HG02852 (cell line): ENCODE measurements at regions not wholly inside any gene's neighbourhood (a gene's known extent, or its start where the extent isn't known, plus 50 kb on each side); places are given as distances from the start of the nearest gene placed in this dataset.

Experiments used
- ATAC-seq: cut with Tn5 transposase; IDR thresholded peaks from one replicate; pipeline ENCODE4 v1.9.1; 2021; ENCODE audit warnings: mild to moderate bottlenecking, moderate library complexity; ENCODE audit not compliant: unreplicated experiment

DNA sequence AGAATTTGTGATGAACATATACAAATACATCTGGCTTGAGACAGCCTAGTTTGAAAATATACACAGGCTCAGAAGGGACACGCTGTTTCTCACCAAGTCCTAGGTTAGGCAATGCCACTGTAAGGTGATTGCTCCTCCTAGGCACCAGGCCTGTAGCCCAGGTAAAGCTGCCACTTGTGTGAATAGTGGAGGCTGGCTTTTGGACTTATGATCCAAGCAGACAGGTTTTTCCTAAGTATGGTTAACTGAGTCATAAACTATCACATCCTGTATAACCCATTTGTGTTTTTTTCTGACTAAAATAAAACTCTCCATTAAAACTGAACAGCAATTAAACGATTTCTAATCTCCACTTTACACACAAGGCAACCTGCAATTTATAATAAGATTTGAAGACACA, 81.0 kb downstream of the SEMA4F start:
- no peak for ATAC-seq

DNA sequence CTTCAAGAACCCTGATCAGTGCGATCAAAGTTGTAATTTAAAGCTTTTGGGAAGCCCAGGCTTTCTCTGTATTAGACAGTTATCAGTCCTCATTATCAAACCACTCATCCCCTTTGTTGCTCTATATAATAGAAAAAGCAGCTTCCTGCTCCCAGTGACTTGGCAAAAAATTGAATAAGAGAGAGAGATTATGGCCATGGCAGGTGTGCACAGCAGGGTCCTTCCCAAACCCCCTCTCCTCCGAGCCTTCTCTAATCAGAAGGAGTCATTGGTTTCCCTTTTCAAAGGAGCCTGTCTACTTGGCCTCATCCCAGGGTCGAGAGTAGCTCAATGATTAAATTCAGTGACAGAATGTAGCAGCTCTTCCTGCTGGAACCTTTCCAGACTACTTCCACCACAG, 81.5 kb downstream of the SEMA4F start:
- ATAC-seq: no peak

- ATAC-seq: no peak
Observed at GRCh38 chr2:74736589-74736988, 82.5 kb downstream of the SEMA4F start.

DNA sequence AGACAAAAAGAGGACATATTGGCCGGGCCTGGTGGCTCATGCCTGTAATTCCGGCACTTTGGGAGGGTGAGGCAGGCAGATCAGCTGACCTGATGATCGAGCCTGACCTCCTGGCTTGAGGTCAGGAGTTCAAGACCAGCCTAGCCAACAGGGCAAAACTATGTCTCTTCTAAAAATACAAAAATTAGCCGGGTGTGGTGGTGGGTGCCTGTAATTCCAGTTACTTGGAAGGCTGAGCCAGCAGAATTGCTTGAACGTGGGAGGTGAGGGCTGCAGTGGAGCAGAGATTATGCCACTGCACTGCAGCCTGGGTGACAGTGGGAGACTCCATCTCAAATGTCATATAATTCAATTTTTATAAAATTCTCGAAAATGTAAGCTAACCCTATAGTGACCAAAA, 84.5 kb downstream of the SEMA4F start:
- ATAC-seq: no peak

GRCh38 chr2:74739129-74739528, 85.1 kb downstream of the SEMA4F start:
- ATAC-seq: no peak

GRCh38 chr2:74739733-74740241, 85.7 kb downstream of the SEMA4F start:
- no peak for ATAC-seq

DNA sequence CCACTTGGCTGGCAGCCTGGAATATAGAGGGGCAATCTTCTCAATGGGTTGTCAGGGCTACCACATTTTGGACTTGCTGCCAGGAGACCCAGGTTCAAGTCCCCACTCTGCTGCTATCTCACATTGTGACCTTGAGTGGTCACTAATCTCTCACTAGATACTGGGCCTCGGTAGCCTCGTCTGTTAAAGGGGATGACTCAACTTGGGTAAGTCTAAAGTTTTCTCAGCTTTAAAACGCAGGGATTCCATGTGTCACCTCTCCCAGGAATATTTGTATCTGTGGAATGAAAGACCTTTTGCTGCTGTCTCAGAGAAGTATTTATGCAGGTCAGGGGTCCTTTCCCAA, 86.3 kb downstream of the SEMA4F start:
- no peak for ATAC-seq

GRCh38 chr2:74740741-74741431, 86.8 kb downstream of the SEMA4F start:
- no peak for ATAC-seq

DNA sequence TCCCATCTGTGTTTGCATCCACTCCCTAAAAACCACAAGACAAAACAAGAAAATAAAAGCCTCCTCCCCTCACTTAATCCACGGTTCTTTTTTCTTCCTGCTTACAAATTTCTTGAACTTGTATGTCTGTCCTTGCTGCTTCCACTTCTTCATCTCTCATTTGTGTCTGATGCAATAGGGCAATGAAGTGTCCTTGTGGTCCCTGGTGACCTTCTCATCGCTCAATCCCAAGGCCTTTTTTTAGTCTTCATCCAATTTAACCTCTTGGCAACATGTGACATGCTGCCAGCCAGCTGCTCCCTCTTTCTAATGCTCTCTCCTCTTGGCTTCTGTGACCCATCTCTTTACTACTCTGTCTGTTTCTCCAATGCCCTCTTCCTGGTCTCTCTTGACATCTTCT, 87.6 kb downstream of the SEMA4F start:
- no peak for ATAC-seq

DNA sequence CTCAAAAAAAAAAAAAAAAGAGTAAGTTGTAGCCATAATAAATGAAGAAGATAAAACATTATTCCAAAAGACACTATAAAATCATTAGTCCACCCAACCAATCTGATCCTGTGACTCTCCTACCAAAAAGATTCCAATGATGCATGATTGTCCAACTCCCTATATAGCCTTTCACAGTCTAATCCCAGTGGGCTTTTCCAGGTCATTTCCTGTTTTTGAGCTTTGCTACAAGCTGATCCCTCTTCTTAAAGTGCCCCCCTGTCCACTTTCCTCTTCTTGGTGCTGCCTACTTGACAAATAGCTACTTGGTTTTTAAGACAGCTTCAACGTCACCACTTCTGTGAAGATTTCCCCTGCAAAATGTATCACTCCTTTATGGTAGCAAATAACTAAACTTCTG, 88.4 kb downstream of the SEMA4F start:
- ATAC-seq: no peak

DNA sequence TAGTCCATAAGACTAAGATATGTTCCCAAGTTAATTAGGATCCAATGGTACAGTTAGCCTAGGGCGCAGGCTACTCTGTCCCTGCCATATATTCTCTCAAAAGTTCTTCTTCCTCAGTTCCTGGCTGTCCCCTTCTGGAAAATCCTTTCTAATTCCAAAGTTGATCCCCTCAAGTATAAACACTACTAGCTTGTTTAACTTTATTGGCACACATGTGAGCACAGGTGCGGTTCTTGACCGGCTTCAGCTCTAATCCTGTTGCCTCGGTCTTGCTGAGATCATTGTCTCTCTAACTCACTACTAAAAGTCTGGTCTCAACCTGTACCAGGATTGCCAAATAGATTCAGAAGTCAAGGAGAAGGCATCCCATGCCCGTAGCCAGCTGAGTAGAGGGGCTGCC, 89.0 kb downstream of the SEMA4F start:
- no peak for ATAC-seq

GRCh38 chr2:74743778-74744177, 89.7 kb downstream of the SEMA4F start:
- ATAC-seq: no peak

GRCh38 chr2:74744731-74745515, 89.0 kb upstream of the HK2 start:
- ATAC-seq: no peak

- ATAC-seq: no peak
Observed at GRCh38 chr2:74745766-74746165, 88.2 kb upstream of the HK2 start.

GRCh38 chr2:74746480-74746879, 87.4 kb upstream of the HK2 start:
- no peak for ATAC-seq

DNA sequence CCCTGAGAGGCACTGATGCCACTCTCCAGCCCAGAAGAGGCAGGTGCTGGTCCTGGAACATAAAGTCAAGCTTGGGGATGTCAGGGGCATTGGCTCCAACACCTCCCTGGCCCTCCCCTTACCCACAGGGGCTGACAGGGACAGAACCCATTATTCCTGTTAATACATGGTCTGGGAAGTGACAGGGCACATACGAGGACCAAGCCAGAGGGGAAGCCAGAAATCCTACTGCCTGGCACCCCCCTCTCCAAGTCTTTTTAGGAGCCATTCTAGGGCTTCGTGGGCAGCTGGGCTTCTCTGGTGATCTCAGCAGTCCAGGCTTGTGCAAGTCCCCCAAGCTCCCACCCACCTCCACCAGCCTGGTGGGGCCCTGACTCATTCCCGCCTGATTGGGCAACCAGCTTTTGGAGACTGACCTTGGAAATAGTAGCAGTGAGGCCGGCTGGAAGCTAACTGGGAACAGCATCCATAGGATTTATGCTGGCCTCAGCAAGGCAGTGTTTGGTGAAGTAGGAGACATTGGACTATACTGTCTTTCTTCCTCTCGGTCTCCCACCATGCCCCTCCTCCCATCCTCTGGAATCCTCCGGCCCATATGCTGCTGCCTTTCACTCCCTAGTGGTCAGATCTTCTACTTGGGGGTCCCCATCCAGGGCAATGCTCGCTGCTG, 86.4 kb upstream of the HK2 start:
- ATAC-seq: no peak

DNA sequence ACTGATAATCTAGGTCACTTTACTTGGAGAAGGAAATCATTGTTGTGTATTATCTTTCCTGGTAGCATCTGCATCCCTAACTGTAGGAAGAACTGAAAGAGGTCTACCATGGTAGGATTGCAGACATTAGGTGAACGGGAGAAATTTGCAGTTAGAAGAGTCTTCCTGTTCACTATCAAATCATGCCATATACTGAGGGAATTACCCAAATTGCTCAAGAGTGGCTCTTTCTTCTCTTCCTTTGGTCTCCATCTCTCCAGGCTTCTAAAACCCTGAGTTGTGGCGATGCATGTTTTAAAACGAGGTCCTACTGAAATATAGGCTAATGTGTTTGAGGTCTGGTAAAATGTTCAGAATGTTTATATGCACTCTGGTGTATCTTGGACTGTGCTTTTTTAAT, 85.3 kb upstream of the HK2 start:
- no peak for ATAC-seq

GRCh38 chr2:74749432-74749831, 84.5 kb upstream of the HK2 start:
- ATAC-seq: no peak

DNA sequence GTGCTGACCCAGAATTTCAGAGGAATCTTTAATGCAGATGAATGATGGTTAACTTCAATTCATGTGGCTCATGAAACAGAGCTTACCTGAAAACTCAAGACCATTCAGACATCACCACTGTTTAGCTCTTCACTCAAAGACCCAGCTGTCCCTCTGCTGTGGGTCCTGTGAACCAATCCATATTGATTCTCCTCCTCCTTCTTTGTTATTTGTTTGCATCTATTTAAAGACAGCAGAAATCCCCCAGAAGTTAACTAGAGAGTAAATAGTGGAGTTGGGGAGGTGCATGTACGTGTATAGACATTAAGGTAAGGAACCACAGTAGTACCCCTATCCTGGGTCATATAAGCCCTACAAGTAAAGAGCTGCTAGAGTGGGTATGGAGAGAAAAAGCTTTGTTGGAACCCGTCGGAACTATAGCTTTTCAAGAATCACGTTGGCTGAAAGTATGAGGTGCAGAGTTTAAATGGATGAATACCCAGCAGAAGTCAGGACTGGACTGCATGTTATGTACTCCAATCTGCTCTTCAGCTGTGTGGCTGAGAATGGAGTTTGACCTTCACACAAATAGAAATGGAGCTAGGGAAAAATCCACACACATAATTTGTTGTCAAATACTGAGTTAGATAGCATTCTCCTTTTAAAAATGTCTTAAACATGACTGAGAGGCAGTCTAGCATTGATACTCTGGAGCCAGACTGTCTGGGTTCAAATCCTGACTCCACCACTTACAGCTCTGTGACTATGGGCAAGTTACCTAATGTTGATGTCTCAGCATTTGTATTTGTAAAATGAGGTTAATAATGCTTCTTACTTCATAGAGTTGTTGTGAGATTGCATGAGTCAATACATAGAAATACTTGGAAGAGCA, 81.7 kb upstream of the HK2 start:
- ATAC-seq: no peak

DNA sequence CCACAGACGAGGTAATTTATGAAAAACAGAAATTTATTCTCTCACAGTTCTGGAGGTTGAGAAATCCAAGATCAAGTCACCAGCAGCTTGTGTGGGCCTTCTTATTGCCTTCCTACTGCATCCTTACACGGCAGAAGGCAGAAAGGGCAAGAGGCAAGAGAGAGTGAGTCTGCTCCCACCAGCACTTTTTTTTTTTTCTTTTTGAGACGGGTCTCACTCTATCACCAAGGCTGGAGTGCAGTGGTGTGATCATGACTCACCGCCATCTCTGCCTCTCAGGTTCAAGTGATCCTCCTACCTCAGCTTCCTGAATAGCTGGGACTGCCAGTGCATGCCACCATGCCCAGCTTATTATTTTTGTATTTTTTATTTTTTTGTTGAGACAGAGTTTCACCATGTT, 78.5 kb upstream of the HK2 start:
- ATAC-seq: no peak

DNA sequence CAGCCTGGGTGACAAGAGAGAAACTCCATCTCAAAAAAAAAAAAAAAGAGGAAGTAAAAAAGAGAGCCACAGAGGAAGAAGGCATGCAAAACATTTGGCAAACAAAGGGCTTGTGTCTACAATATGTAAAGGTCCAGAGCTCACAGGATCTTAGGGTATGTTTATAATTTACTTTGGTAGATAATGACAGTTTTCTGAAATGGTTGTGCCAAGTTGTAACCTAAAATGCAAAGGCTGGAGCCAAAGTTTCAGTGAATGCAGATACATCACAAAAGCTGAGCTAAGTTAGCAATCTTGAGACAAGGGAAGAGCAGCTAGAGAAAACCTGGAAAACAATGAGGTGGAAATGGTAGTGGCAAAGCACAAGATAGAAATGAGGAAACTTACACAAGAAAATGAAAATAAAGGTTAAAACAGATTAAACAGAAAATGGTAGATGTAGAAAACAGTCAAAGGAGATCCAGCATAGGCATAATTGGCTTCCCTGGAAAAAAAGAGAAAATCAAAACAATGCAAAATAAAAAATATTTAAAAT, 77.5 kb upstream of the HK2 start:
- no peak for ATAC-seq
